ENCODE measurements at regions not wholly inside any gene's neighbourhood (a gene's known extent, or its start where the extent isn't known, plus 50 kb on each side); places are given as distances from the start of the nearest gene placed in this dataset.

DNA sequence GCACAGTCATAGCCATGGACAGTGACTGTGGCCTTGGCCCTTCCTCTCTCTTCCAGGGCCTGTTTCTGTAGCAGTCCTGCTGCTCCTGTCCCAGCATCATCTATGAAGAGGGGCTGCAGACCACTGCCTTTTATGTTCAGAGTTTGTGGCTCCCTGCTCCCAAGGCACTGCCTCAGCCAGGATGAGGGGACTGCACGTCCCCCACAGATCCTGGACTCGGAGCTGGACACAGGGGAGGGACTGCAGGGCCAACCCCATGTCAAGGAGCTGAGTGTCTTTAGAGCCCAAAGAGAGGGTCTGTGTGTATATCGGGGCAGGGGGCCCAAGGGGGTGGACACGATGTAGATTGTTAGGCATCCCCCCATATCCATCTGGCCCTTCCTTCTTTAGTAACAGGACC lies 60.6 kb upstream of the DIO3 start:
- H3K9ac ChIP-seq (ENCODE audit: insufficient read depth, low read depth, low read length), result no peak overlapping the region
- no peaks in the 10 kb centered on the region for H4K20me1 ChIP-seq (ENCODE audit: insufficient read depth, low read length)
- DNase-seq (ENCODE audit: low spot score) (no peak), FAIRE-seq (no peak), ATAC-seq (no peak)
- ChIA-PET POLR2A (no interaction called here), CTCF (ENCODE audit: low intra/inter-chr PET ratio, low total read pairs) (no interaction called here)
- H3K79me2 ChIP-seq (ENCODE audit: insufficient read depth, low read length), result no peaks in the 10 kb centered on the region
- H3K4me3 ChIP-seq (replicated peaks in 1 of 3; ENCODE audit: insufficient read depth in 1 of 3, low read depth in 2 of 3, low read length in 3 of 3), result no peak overlapping the region
- H3K4me1 ChIP-seq (ENCODE audit: insufficient read depth, low read length), result peaks cover 14% of the 10 kb centered on the region
- H3K36me3 ChIP-seq (replicated peaks in 1 of 2; ENCODE audit: control insufficient read depth in 1 of 2, insufficient read depth in 2 of 2, low read length in 2 of 2), result no peaks in the 10 kb centered on the region
- no peak overlapping the region for H3K4me2 ChIP-seq (ENCODE audit: low read depth, low read length)
- H3K27ac ChIP-seq (ENCODE audit: extremely low read length, insufficient read depth, low read length), result no peak overlapping the region
- BruUV-seq (replicated peaks), result no TSS peak
- intact Hi-C loops (cut with micrococcal nuclease; ENCODE audit: unreplicated experiment) (no loop called here), in situ Hi-C loops (cut with HindIII; ENCODE audit: extremely low pct_ligation_motif_present, low pct_unique_long_range_greater_than_20kb) (no loop called here)
- no peaks in the 10 kb centered on the region; the same call in 1 of the 2 replicates for H3K9me3 ChIP-seq (ENCODE audit: low read length)
- no CpG with 5 or more reads among the region's 4 CpGs for WGBS (ENCODE audit: low lambda C conversion rate)
- TF ChIP-seq SP5 (CRISPR knock-in tag; IDR thresholded peaks at IDR 0.05; ENCODE audit: borderline replicate concordance, low read depth), result no peak
- no peak overlapping the region for H2AFZ ChIP-seq (ENCODE audit: low read length)
- peaks cover 5 to 43% of the 10 kb centered on the region in 2 experiments; a peak in 4 of 5 replicates for H3K27me3 ChIP-seq (ENCODE audit: control insufficient read depth in 1 of 2, insufficient read depth in 2 of 2, low read length in 2 of 2)

DNA sequence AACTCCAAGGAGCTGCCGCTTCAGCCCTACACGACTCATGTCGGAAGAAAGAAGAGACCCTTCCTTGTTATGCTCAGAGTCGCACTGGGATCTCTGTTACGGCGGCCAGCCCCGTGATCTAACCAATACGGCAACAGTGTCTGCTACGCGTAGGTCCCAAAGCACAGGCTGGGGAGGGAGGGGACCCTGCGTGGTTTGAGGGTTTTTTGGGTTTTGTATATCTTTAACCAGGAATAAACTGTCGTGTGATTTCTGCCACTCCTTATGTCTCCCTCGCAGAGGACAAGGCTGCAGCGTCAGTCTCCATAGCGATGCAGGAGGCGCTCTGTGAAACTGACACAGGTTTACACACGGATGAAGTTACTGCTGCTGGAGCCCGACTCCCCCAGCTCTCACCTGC lies 60.0 kb upstream of the DIO3 start:
- no peak for FAIRE-seq
- ChIA-PET POLR2A (no interaction called here), CTCF (ENCODE audit: low intra/inter-chr PET ratio, low total read pairs) (no interaction called here)
- Histone ChIP-seq H3K4me3 (replicated peaks in 1 of 3; ENCODE audit: insufficient read depth in 1 of 3, low read depth in 2 of 3, low read length in 3 of 3) (no peak overlapping the region), H3K9ac (ENCODE audit: insufficient read depth, low read depth, low read length) (no peak overlapping the region), H3K36me3 (replicated peaks in 1 of 2; ENCODE audit: control insufficient read depth in 1 of 2, insufficient read depth in 2 of 2, low read length in 2 of 2) (no peaks in the 10 kb centered on the region), H3K27ac (ENCODE audit: extremely low read length, insufficient read depth, low read length) (no peak overlapping the region), H2AFZ (ENCODE audit: low read length) (no peak overlapping the region), H3K9me3 (ENCODE audit: low read length) (no peaks in the 10 kb centered on the region; the same call in 1 of the 2 replicates), H3K4me1 (ENCODE audit: insufficient read depth, low read length) (peaks cover 14% of the 10 kb centered on the region), H3K27me3 (ENCODE audit: control insufficient read depth in 1 of 2, insufficient read depth in 2 of 2, low read length in 2 of 2) (peaks cover 5 to 49% of the 10 kb centered on the region in 2 experiments; a peak in 4 of 5 replicates), H4K20me1 (ENCODE audit: insufficient read depth, low read length) (no peaks in the 10 kb centered on the region), H3K4me2 (ENCODE audit: low read depth, low read length) (no peak overlapping the region), H3K79me2 (ENCODE audit: insufficient read depth, low read length) (no peaks in the 10 kb centered on the region)
- in situ Hi-C loops (cut with HindIII; ENCODE audit: extremely low pct_ligation_motif_present, low pct_unique_long_range_greater_than_20kb), result no loop called here
- no peak for DNase-seq (ENCODE audit: low spot score)
- 59% methylated on average over 15 of the region's 18 CpGs for WGBS (ENCODE audit: low lambda C conversion rate)
- no peak for ATAC-seq
- intact Hi-C loops (cut with micrococcal nuclease; ENCODE audit: unreplicated experiment), result no loop called here
- TF ChIP-seq ZNF264 (CRISPR knock-in tag; IDR thresholded peaks at IDR 0.05), result no peak
- TF ChIP-seq NR3C1 (CRISPR knock-in tag; IDR thresholded peaks at IDR 0.05), result no peak
- no peak for TF ChIP-seq ZNF34 (CRISPR knock-in tag; IDR thresholded peaks at IDR 0.05; ENCODE audit: borderline replicate concordance)
- TF ChIP-seq JUND (CRISPR knock-in tag; IDR thresholded peaks at IDR 0.05), result no peak
- TF ChIP-seq, protein P1, sequence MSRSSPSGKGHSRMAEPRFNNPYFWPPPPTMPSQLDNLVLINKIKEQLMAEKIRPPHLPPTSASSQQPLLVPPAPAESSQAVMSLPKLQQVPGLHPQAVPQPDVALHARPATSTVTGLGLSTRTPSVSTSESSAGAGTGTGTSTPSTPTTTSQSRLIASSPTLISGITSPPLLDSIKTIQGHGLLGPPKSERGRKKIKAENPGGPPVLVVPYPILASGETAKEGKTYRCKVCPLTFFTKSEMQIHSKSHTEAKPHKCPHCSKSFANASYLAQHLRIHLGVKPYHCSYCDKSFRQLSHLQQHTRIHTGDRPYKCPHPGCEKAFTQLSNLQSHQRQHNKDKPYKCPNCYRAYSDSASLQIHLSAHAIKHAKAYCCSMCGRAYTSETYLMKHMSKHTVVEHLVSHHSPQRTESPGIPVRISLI (CRISPR knock-in tag; IDR thresholded peaks at IDR 0.05; ENCODE audit: borderline replicate concordance), result no peak
- no peak for TF ChIP-seq ZSCAN25 (CRISPR knock-in tag; IDR thresholded peaks at IDR 0.05)
- TF ChIP-seq ATF7 (IDR thresholded peaks at IDR 0.05), result no peak
- TF ChIP-seq ATF7 (CRISPR knock-in tag; IDR thresholded peaks at IDR 0.05), result no peak
- TF ChIP-seq ZNF235 (CRISPR knock-in tag; IDR thresholded peaks at IDR 0.05; ENCODE audit: borderline replicate concordance), result no peak
- TF ChIP-seq AGO1 (IDR thresholded peaks at IDR 0.05; ENCODE audit: low read depth, low read length, poor library complexity, severe bottlenecking), result no peak
- TF ChIP-seq ZNF143 (CRISPR knock-in tag; IDR thresholded peaks at IDR 0.05), result no peak
- TF ChIP-seq, protein P2, sequence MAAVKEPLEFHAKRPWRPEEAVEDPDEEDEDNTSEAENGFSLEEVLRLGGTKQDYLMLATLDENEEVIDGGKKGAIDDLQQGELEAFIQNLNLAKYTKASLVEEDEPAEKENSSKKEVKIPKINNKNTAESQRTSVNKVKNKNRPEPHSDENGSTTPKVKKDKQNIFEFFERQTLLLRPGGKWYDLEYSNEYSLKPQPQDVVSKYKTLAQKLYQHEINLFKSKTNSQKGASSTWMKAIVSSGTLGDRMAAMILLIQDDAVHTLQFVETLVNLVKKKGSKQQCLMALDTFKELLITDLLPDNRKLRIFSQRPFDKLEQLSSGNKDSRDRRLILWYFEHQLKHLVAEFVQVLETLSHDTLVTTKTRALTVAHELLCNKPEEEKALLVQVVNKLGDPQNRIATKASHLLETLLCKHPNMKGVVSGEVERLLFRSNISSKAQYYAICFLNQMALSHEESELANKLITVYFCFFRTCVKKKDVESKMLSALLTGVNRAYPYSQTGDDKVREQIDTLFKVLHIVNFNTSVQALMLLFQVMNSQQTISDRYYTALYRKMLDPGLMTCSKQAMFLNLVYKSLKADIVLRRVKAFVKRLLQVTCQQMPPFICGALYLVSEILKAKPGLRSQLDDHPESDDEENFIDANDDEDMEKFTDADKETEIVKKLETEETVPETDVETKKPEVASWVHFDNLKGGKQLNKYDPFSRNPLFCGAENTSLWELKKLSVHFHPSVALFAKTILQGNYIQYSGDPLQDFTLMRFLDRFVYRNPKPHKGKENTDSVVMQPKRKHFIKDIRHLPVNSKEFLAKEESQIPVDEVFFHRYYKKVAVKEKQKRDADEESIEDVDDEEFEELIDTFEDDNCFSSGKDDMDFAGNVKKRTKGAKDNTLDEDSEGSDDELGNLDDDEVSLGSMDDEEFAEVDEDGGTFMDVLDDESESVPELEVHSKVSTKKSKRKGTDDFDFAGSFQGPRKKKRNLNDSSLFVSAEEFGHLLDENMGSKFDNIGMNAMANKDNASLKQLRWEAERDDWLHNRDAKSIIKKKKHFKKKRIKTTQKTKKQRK (IDR thresholded peaks at IDR 0.05; ENCODE audit: low read length), result no peak
- TF ChIP-seq, protein P3, sequence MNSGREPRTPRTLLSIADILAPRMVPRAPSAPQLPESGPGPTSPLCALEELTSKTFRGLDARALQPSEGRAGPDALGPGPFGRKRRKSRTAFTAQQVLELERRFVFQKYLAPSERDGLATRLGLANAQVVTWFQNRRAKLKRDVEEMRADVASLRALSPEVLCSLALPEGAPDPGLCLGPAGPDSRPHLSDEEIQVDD (CRISPR knock-in tag; IDR thresholded peaks at IDR 0.05; ENCODE audit: borderline replicate concordance), result no peak
- TF ChIP-seq REL (CRISPR knock-in tag; conservative IDR thresholded peaks at IDR 0.05), result no peak
- TF ChIP-seq TCF12 (IDR thresholded peaks at IDR 0.05), result no peak
- no peak for TF ChIP-seq TCF12 (CRISPR knock-in tag; IDR thresholded peaks at IDR 0.05)
- no TSS peak for BruUV-seq (replicated peaks)
